ENCODE measurements at regions not wholly inside any gene's neighbourhood (a gene's known extent, or its start where the extent isn't known, plus 50 kb on each side); places are given as distances from the start of the nearest gene placed in this dataset.

DNA sequence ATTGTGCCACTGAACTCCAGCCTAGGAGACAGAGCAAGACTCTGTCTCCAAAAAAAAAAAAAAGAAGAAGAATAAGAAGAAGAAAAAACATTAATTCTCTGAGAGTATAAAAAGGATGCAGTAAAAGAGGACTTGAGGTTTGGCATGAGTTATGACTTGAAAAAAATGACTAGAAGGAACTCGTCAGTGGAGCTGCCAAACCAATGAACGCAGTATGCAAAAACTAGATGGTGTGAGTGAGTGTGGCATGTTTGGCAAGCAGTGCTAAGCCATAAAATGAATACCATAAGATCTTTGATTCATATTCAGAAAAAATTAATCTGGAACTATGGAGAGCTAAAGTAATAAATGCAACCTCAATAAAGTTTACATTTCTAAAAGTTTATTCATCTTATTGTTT lies 68.6 kb upstream of the MEOX2 start:
- in situ Hi-C loops (cut with MboI; ENCODE audit: low sequenced_read_pairs) (no loop called here), intact Hi-C loops (cut with micrococcal nuclease) (no loop called here), dilution Hi-C loops (cut with HindIII; ENCODE audit: low sequenced_read_pairs, unreplicated experiment) (no loop called here)
- no peak overlapping the region for H2AFZ ChIP-seq (replicated peaks; ENCODE audit: low read length, poor library complexity)
- no peak overlapping the region for H3K9ac ChIP-seq (ENCODE audit: low read depth, low read length)
- H4K91ac ChIP-seq (ENCODE audit: insufficient read depth, low read depth, low read length), result no peak overlapping the region
- H3K4me3 ChIP-seq (ENCODE audit: insufficient read depth, low read depth, low read length), result no peak overlapping the region
- no peak overlapping the region for H3K23ac ChIP-seq (ENCODE audit: low read depth, low read length)
- no peak overlapping the region for H2AK9ac ChIP-seq (replicated peaks; ENCODE audit: low read depth, low read length, poor library complexity)
- no peak overlapping the region for H2BK20ac ChIP-seq (ENCODE audit: low read depth, low read length)
- no peak overlapping the region for H2BK15ac ChIP-seq (ENCODE audit: low read depth, low read length)
- H3K4ac ChIP-seq (ENCODE audit: low read depth, low read length), result no peak overlapping the region
- no peak overlapping the region for H4K8ac ChIP-seq (ENCODE audit: low read depth in 2 of 2, low read length in 2 of 2)
- ChIA-PET POLR2A (ENCODE audit: unreplicated experiment) (no interaction called here), CTCF (no interaction called here)
- no peak overlapping the region for H3K56ac ChIP-seq (ENCODE audit: extremely low read depth, insufficient read depth, low read length)
- no peak for DNase-seq
- no peak overlapping the region for H3K4me2 ChIP-seq (ENCODE audit: low read depth, low read length)
- no peaks in the 10 kb centered on the region for H3K9me1 ChIP-seq (ENCODE audit: insufficient read depth, low read length)
- no peak for ATAC-seq (ENCODE audit: low read depth)
- H3K4me1 ChIP-seq (ENCODE audit: control insufficient read depth, insufficient read depth, low read length), result no peaks in the 10 kb centered on the region
- no TSS peak for BruUV-seq (replicated peaks)
- H3K79me1 ChIP-seq (ENCODE audit: low read depth in 1 of 2, low read length in 2 of 2), result no peaks in the 10 kb centered on the region
- H2BK5ac ChIP-seq (ENCODE audit: low read depth, low read length, poor library complexity, severe bottlenecking), result no peak overlapping the region
- WGBS, 2 experiments (ENCODE audit: extremely low coverage in 2 of 2, insufficient read length in 1 of 2), result no CpG with 5 or more reads among the region's 2 CpGs
- TF ChIP-seq CEBPB (IDR thresholded peaks at IDR 0.05; ENCODE audit: low read depth, low read length), result no peak
- no peak for TF ChIP-seq RFX5 (IDR thresholded peaks at IDR 0.05; ENCODE audit: low read depth, low read length)
- no peak for TF ChIP-seq FOS (IDR thresholded peaks at IDR 0.05; ENCODE audit: low read depth, low read length)
- TF ChIP-seq BHLHE40 (IDR thresholded peaks at IDR 0.05; ENCODE audit: low read depth, low read length), result no peak
- TF ChIP-seq MXI1 (IDR thresholded peaks at IDR 0.05; ENCODE audit: borderline replicate concordance, low read depth, low read length), result no peak
- no peak for TF ChIP-seq CHD1 (IDR thresholded peaks at IDR 0.05; ENCODE audit: low read depth, low read length)
- no peak for TF ChIP-seq NFE2L2 (IDR thresholded peaks at IDR 0.05; ENCODE audit: low read depth, low read length)
- no peak for TF ChIP-seq ELK1 (IDR thresholded peaks at IDR 0.05; ENCODE audit: borderline replicate concordance, low read depth, low read length)
- no peak for TF ChIP-seq RAD21 (IDR thresholded peaks at IDR 0.05; ENCODE audit: low read length)
- TF ChIP-seq RCOR1 (IDR thresholded peaks at IDR 0.05; ENCODE audit: insufficient replicate concordance, low read length), result no peak
- no peak for TF ChIP-seq MAZ (IDR thresholded peaks at IDR 0.05; ENCODE audit: borderline replicate concordance, low read depth, low read length)
- no peak for TF ChIP-seq SMC3 (IDR thresholded peaks at IDR 0.05; ENCODE audit: low read depth, low read length)
- TF ChIP-seq MAFK (IDR thresholded peaks at IDR 0.05; ENCODE audit: low read depth, low read length), result no peak
- no peak for TF ChIP-seq USF2 (IDR thresholded peaks at IDR 0.05; ENCODE audit: low read depth, low read length)
- TF ChIP-seq, protein P1, sequence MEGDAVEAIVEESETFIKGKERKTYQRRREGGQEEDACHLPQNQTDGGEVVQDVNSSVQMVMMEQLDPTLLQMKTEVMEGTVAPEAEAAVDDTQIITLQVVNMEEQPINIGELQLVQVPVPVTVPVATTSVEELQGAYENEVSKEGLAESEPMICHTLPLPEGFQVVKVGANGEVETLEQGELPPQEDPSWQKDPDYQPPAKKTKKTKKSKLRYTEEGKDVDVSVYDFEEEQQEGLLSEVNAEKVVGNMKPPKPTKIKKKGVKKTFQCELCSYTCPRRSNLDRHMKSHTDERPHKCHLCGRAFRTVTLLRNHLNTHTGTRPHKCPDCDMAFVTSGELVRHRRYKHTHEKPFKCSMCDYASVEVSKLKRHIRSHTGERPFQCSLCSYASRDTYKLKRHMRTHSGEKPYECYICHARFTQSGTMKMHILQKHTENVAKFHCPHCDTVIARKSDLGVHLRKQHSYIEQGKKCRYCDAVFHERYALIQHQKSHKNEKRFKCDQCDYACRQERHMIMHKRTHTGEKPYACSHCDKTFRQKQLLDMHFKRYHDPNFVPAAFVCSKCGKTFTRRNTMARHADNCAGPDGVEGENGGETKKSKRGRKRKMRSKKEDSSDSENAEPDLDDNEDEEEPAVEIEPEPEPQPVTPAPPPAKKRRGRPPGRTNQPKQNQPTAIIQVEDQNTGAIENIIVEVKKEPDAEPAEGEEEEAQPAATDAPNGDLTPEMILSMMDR (conservative IDR thresholded peaks at IDR 0.05; ENCODE audit: low read depth, low read length), result no peak
- TF ChIP-seq POLR2A (IDR thresholded peaks at IDR 0.05; ENCODE audit: low read depth, low read length), result no peak
- no peak overlapping the region for H4K5ac ChIP-seq (ENCODE audit: low read depth, low read length)
- no peak overlapping the region for H2AK5ac ChIP-seq (ENCODE audit: low read depth, low read length)
- H3K14ac ChIP-seq (replicated peaks; ENCODE audit: low read depth, low read length), result no peak overlapping the region
- no peaks in the 10 kb centered on the region for H3K9me3 ChIP-seq (ENCODE audit: control insufficient read depth, insufficient read depth, low read length)
- H3K27ac ChIP-seq (ENCODE audit: insufficient read depth, low read length), result no peak overlapping the region
- no peaks in the 10 kb centered on the region for H3K36me3 ChIP-seq (ENCODE audit: control insufficient read depth, insufficient read depth, low read length)
- no peaks in the 10 kb centered on the region for H4K20me1 ChIP-seq (ENCODE audit: insufficient read depth, low read length)
- H3K27me3 ChIP-seq (ENCODE audit: control insufficient read depth, insufficient read depth, low read length), result no peaks in the 10 kb centered on the region
- H2BK120ac ChIP-seq (ENCODE audit: low read depth, low read length), result no peak overlapping the region
- no peak overlapping the region for H3K18ac ChIP-seq (ENCODE audit: low read depth, low read length)
